Retinal pigment epithelial cell (primary cell): ENCODE measurements at regions not wholly inside any gene's neighbourhood (a gene's known extent, or its start where the extent isn't known, plus 50 kb on each side); places are given as distances from the start of the nearest gene placed in this dataset.

Experiments used
- DNase-seq: peaks from one replicate; pipeline ENCODE4 v3.0.0-alpha.2; 2010; ENCODE audit warnings: low read depth
- H3K4me3 ChIP-seq: 2 replicates; pipeline ENCODE4 v1.5.1; 2011; ENCODE audit warnings: mild to moderate bottlenecking, low read length, control low read depth, moderate library complexity
- TF ChIP-seq, protein P1 (sequence below): conservative IDR thresholded peaks from 2 replicates; pipeline ENCODE4 v1.5.1; 2011; ENCODE audit warnings: low read depth, low read length, control low read depth, inconsistent platforms

DNA sequence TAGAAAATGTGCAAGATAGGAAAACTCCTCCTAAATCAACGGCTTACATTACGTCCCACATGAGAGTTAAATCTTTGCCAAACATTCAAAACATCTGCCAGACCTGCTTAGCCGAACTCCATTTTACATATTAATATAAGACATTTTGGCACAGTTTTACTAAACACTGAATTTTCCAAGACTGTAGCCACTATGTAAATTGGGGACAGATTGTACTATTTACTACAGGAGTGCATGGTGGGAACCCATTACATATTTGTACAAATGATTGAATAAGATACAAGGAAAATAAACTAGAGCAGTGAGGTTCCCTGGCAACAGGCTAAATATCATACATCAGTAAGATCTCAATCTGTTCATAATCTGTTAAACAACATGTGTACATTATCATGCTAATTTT is 1234.4 kb downstream of the KCNT2 start:
- TF ChIP-seq, protein P1, sequence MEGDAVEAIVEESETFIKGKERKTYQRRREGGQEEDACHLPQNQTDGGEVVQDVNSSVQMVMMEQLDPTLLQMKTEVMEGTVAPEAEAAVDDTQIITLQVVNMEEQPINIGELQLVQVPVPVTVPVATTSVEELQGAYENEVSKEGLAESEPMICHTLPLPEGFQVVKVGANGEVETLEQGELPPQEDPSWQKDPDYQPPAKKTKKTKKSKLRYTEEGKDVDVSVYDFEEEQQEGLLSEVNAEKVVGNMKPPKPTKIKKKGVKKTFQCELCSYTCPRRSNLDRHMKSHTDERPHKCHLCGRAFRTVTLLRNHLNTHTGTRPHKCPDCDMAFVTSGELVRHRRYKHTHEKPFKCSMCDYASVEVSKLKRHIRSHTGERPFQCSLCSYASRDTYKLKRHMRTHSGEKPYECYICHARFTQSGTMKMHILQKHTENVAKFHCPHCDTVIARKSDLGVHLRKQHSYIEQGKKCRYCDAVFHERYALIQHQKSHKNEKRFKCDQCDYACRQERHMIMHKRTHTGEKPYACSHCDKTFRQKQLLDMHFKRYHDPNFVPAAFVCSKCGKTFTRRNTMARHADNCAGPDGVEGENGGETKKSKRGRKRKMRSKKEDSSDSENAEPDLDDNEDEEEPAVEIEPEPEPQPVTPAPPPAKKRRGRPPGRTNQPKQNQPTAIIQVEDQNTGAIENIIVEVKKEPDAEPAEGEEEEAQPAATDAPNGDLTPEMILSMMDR: no peak
- no peak for DNase-seq
- no peak overlapping the region for H3K4me3 ChIP-seq

DNA sequence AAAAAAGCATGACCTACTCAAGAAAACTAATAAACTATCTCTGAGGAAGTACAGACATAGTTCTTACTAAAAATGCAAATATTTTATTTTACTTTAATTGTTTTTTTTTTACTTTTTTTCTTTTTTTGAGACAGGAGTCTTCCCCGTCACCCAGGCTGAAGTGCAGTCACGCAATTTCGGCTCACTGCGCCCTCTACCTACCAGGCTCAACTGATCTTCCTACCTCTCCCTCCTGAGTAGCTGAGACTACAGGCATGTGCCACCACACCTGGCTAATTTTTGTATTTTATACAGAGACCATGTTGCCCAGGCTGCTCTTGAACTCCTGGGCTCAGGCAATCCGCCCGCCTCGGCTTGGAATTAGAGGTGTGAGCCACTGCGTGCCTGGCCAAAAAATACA is 1263.1 kb downstream of the KCNT2 start:
- H3K4me3 ChIP-seq: no peak overlapping the region
- TF ChIP-seq, protein P1: peak; percentile 10
- DNase-seq: no peak

DNA sequence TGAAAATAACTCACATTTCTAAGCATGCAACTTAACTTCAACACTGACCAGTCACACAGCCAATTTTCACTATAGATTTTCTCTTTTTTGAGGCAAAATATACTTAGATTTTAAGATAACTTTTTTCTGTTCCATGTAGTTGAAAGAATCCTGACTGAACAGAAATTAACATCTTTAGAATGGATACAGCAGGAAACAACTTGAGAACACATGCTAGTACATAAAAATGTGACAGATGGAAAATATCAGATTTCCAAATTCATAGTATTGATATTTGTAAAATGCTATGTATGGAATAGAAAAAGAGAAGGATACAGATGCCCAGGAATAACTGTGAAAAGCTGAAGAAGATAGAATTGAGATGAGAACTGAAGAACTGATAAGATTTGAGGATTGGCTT is 1270.6 kb downstream of the KCNT2 start:
- TF ChIP-seq, protein P1: no peak
- DNase-seq: no peak
- no peak overlapping the region for H3K4me3 ChIP-seq

DNA sequence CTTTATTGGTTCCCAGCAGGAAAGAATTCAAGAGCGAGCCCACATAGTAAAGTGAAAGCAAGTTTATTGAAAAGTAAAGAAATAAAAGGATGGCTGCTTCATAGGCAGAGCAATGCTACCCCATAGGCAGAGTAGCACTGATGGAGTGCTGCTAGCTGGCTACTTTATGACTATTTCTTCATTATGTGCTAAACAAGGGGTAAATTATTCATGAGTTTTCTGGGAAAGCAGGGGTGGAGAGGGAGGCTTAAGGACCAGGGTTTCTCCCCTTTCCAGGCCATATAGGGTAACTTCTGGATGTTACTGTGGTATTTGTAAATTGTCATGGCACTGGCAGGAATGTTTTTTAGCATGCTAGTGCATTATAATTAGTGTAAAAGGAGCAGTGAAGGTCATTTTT is 1271.4 kb downstream of the KCNT2 start:
- no peak for DNase-seq
- TF ChIP-seq, protein P1: no peak
- no peak overlapping the region for H3K4me3 ChIP-seq

DNA sequence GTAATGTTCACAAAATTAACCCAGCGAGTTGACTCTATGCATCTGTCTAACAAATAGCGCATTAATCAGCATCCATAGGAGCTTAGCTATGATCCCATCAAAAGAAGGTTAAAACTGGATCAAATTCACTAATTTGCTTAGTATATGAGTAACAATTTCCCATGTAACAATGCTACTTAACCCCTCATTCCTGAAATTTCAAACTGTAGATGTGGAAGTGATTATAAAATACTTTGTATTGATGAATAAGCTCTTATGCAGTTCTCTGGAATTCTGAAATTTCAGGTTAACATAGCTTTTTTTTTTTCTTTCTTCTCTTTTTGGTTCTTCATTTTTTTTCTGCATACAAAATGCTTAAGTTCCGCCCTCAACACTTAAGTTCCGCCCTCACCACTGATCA is 1272.7 kb downstream of the KCNT2 start:
- TF ChIP-seq, protein P1: no peak
- DNase-seq: peak; percentile 76
- H3K4me3 ChIP-seq: no peak overlapping the region

DNA sequence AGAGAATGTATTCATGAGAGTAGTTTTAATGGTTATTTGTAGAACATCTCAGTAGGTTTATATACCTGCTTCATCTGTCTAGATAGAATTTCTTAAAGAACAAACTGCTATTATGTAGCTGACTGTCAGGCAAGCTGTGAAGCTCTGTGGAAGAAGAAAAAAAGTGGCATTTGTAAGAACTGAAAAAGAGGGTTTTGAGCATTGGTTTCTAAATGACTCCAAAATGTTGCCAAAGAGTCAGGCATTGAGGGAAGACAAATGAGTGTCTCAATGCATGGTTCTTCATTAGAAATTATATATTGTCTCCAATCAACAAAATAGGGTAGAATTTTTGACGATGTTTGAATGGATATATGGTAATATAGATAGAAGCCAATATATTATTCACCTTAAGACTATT is 1276.1 kb downstream of the KCNT2 start:
- TF ChIP-seq, protein P1: no peak
- no peak for DNase-seq
- no peak overlapping the region for H3K4me3 ChIP-seq

DNA sequence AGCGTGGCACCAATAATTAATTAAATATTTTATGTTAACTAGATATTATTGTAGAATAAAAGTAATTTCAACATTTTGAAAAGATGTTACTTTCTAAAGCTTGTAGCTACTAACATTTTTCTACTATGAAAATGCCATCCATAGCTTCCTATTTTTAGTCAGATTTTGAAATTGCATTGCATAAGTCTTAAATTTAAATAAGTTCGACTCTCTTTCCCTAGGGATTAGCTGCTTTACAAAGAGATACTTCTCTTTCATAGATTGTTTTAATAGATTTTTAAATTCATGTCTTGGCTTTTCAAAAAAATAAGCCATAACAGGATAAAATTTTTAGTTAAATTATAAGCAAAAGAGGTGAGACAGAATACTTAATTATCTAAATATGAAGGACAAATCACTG is 1279.6 kb downstream of the KCNT2 start:
- DNase-seq: no peak
- TF ChIP-seq, protein P1: no peak
- no peak overlapping the region for H3K4me3 ChIP-seq
